H1 (cell line): ENCODE measurements at regions not wholly inside any gene's neighbourhood (a gene's known extent, or its start where the extent isn't known, plus 50 kb on each side); places are given as distances from the start of the nearest gene placed in this dataset.

Experiments used
- CTCF ChIA-PET: fragments of 300-600 bp; sonication (Branson Sonifier 250); formaldehyde crosslinking; loops from one replicate; lab custom pipeline; 2021; ENCODE audit not compliant: partially characterized antibody; lab: Charles Lee
- POLR2A ChIA-PET: fragments of 300-600 bp; sonication (Branson Sonifier 250); formaldehyde crosslinking; loops from one replicate; lab custom pipeline; 2021; ENCODE audit warnings: inconsistent platforms; ENCODE audit not compliant: partially characterized antibody; lab: Charles Lee
- DNase-seq, 2 experiments: peaks; one replicate each; pipeline versions ENCODE4 v3.0.0 to v3.0.0-alpha.2; 2010 to 2022; ENCODE audit warnings: low spot score in 2 of 2, low read depth in 1 of 2, mixed read lengths in 1 of 2
- FAIRE-seq: peaks from 2 replicates; lab custom pipeline; 2011; peaks lifted over from hg19 to GRCh38; lab: Jason Lieb, UNC
- H2AFZ ChIP-seq: 2 replicates; pipeline ENCODE4 v1.8.1; 2012; ENCODE audit warnings: low read length, inconsistent platforms
- H2AK5ac ChIP-seq: 2 replicates; pipeline ENCODE4 v1.6.1; 2013; ENCODE audit warnings: low read depth, low read length
- H2BK120ac ChIP-seq: replicated peaks from 2 replicates; pipeline ENCODE3; 2013; ENCODE audit warnings: low read depth, low read length, inconsistent platforms
- H2BK12ac ChIP-seq: 2 replicates; pipeline ENCODE4 v1.6.1; 2013; ENCODE audit warnings: low read depth, low read length
- H2BK15ac ChIP-seq: 2 replicates; pipeline ENCODE4 v1.6.1; 2013; ENCODE audit warnings: low read length
- H2BK20ac ChIP-seq: 2 replicates; pipeline ENCODE4 v1.6.1; 2013; ENCODE audit warnings: low read length
- H2BK5ac ChIP-seq: 2 replicates; pipeline ENCODE4 v1.6.1; 2013; ENCODE audit warnings: low read depth, low read length
- H3K14ac ChIP-seq: 2 replicates; pipeline ENCODE4 v1.6.1; 2013; ENCODE audit warnings: inconsistent platforms; ENCODE audit not compliant: insufficient read length
- H3K18ac ChIP-seq: 2 replicates; pipeline ENCODE4 v1.6.1; 2013; ENCODE audit warnings: low read length; ENCODE audit errors: extremely low read depth
- H3K23ac ChIP-seq: 2 replicates; pipeline ENCODE4 v1.6.1; 2013; ENCODE audit warnings: inconsistent platforms; ENCODE audit not compliant: insufficient read length
- H3K23me2 ChIP-seq: 2 replicates; pipeline ENCODE4 v1.6.1; 2013; ENCODE audit warnings: low read depth, low read length
- H3K27ac ChIP-seq: 2 replicates; pipeline ENCODE4 v1.6.1; 2011; ENCODE audit warnings: low read depth, low read length, inconsistent platforms
- H3K27me3 ChIP-seq, 4 experiments: replicated peaks in 1 of 4; 1 replicate in 1 of 4; 2 replicates in 3 of 4; pipeline versions ENCODE4 v1.6.1 to v1.8.1; 2011 to 2013; ENCODE audit warnings: low read length in 3 of 4, mild to moderate bottlenecking in 3 of 4, inconsistent platforms in 2 of 4, mixed read lengths in 2 of 4, moderate library complexity in 1 of 4; ENCODE audit not compliant: control insufficient read depth in 3 of 4, insufficient read depth in 3 of 4; ENCODE audit errors: extremely low read depth in 1 of 4
- H3K36me3 ChIP-seq, 4 experiments: 2 replicates each; pipeline versions ENCODE4 v1.6.1 to v1.8.1; 2011 to 2013; ENCODE audit warnings: mild to moderate bottlenecking in 4 of 4, low read length in 3 of 4, moderate library complexity in 2 of 4, control low read depth in 1 of 4, inconsistent platforms in 1 of 4; ENCODE audit not compliant: insufficient read depth in 4 of 4, control insufficient read depth in 2 of 4
- H3K4ac ChIP-seq: replicated peaks from 2 replicates; pipeline ENCODE3; 2013; ENCODE audit warnings: low read length, low read depth, mixed read lengths, inconsistent platforms; ENCODE audit not compliant: insufficient read length
- H3K4me1 ChIP-seq, 4 experiments: replicated peaks in 1 of 4; 1 replicate in 1 of 4; 2 replicates in 3 of 4; pipeline versions ENCODE4 v1.6.1 to v1.8.1; 2011 to 2013; ENCODE audit warnings: low read length in 3 of 4, inconsistent platforms in 2 of 4, mixed read lengths in 1 of 4; ENCODE audit not compliant: insufficient read depth in 4 of 4, control insufficient read depth in 3 of 4
- H3K4me2 ChIP-seq, 2 experiments: 2 replicates each; pipeline versions ENCODE4 v1.6.1 to v1.8.1; 2011 to 2013; ENCODE audit warnings: low read depth in 2 of 2, low read length in 2 of 2, control low read depth in 1 of 2, inconsistent platforms in 1 of 2, mild to moderate bottlenecking in 1 of 2; ENCODE audit not compliant: insufficient read depth in 1 of 2
- H3K4me3 ChIP-seq, 4 experiments: fragments of 200-600, 300-600 bp in 1 of 4; sonication (generic), shearing (Covaris generic), sonication (Bioruptor Twin) in 1 of 4; 2 replicates each; pipeline versions ENCODE4 v1.5.1 to v1.8.1; 2011 to 2016; ENCODE audit warnings: low read length in 4 of 4, low read depth in 3 of 4, control low read depth in 2 of 4, inconsistent platforms in 2 of 4, mild to moderate bottlenecking in 2 of 4, mixed read lengths in 1 of 4, moderate library complexity in 1 of 4; ENCODE audit not compliant: insufficient read depth in 2 of 4; ENCODE audit errors: extremely low read depth in 1 of 4
- H3K56ac ChIP-seq: replicated peaks from 2 replicates; pipeline ENCODE3; 2013; ENCODE audit warnings: low read depth, mild to moderate bottlenecking, mixed read lengths, low read length, inconsistent platforms; ENCODE audit not compliant: insufficient read length
- H3K79me1 ChIP-seq: 2 replicates; pipeline ENCODE4 v1.6.1; 2013; ENCODE audit warnings: low read depth, low read length, control low read depth
- H3K79me2 ChIP-seq, 2 experiments: 2 replicates each; pipeline versions ENCODE4 v1.6.1 to v1.8.1; 2012 to 2013; ENCODE audit warnings: low read length in 2 of 2, mild to moderate bottlenecking in 2 of 2, inconsistent platforms in 1 of 2; ENCODE audit not compliant: insufficient read depth in 2 of 2, control insufficient read depth in 1 of 2
- H3K9ac ChIP-seq, 4 experiments: replicated peaks in 1 of 4; 1 replicate in 1 of 4; 2 replicates in 3 of 4; pipeline versions ENCODE4 v1.6.1 to v1.8.1; 2011 to 2013; ENCODE audit warnings: low read depth in 3 of 4, low read length in 3 of 4, control low read depth in 2 of 4, mild to moderate bottlenecking in 2 of 4, moderate library complexity in 2 of 4, inconsistent platforms in 1 of 4; ENCODE audit errors: extremely low read depth in 1 of 4
- H3K9me3 ChIP-seq, 2 experiments: 2 replicates each; pipeline versions ENCODE4 v1.6.1 to v1.8.1; 2012 to 2013; ENCODE audit warnings: mild to moderate bottlenecking in 2 of 2, moderate library complexity in 2 of 2, control low read depth in 1 of 2, inconsistent platforms in 1 of 2, low read depth in 1 of 2, low read length in 1 of 2, mixed read lengths in 1 of 2; ENCODE audit not compliant: insufficient read depth in 2 of 2
- H4K20me1 ChIP-seq, 2 experiments: replicated peaks in 1 of 2; 2 replicates each; pipeline versions ENCODE3 to v1.8.1; 2011 to 2013; ENCODE audit warnings: inconsistent platforms in 2 of 2, low read length in 2 of 2, mild to moderate bottlenecking in 1 of 2; ENCODE audit not compliant: insufficient read depth in 2 of 2, control insufficient read depth in 1 of 2
- H4K5ac ChIP-seq: 2 replicates; pipeline ENCODE4 v1.6.1; 2013; ENCODE audit warnings: low read length, low read depth, mixed read lengths, inconsistent platforms; ENCODE audit not compliant: insufficient read length
- H4K8ac ChIP-seq: 2 replicates; pipeline ENCODE4 v1.8.0; 2013; ENCODE audit warnings: mild to moderate bottlenecking, moderate library complexity, low read length, inconsistent platforms; ENCODE audit not compliant: insufficient read depth; ENCODE audit errors: extremely low read depth
- H4K91ac ChIP-seq: replicated peaks from 2 replicates; pipeline ENCODE3; 2013; ENCODE audit warnings: low read length, mixed read lengths, inconsistent platforms; ENCODE audit not compliant: insufficient read length
- ASH2L ChIP-seq: fragments of 200-600, 300-600 bp; sonication (generic); IDR thresholded peaks from one replicate; pipeline ENCODE4 v1.7.1; 2017; ENCODE audit warnings: low read length
- CBX8 ChIP-seq: fragments of 300-800, 300-1000 bp; sonication (generic); IDR thresholded peaks from 2 replicates; pipeline ENCODE4 v1.7.1; 2016; ENCODE audit warnings: low read depth, low read length, borderline replicate concordance
- HDAC2 ChIP-seq, 2 experiments: fragments of 300-600 bp in 1 of 2; sonication (generic) in 1 of 2; IDR thresholded peaks; 2 replicates each; pipeline ENCODE4 v1.6.1; 2011 to 2012; ENCODE audit warnings: low read depth in 2 of 2, low read length in 2 of 2, mild to moderate bottlenecking in 2 of 2, moderate library complexity in 2 of 2, borderline replicate concordance in 1 of 2, inconsistent platforms in 1 of 2
- RAD21 ChIP-seq, 2 experiments: IDR thresholded peaks in 1 of 2; conservative IDR thresholded peaks in 1 of 2; 2 replicates each; pipeline ENCODE4 v1.6.1; 2011; ENCODE audit warnings: low read depth in 2 of 2, low read length in 2 of 2, improper control_type of control experiment in 1 of 2, inconsistent platforms in 1 of 2, mild to moderate bottlenecking in 1 of 2, moderate library complexity in 1 of 2
- TAF1 ChIP-seq: IDR thresholded peaks from 2 replicates; pipeline ENCODE4 v1.6.1; 2011; ENCODE audit warnings: mild to moderate bottlenecking, low read depth, low read length
- TBP ChIP-seq: IDR thresholded peaks from 2 replicates; pipeline ENCODE4 v1.6.1; 2011; ENCODE audit warnings: low read depth, low read length, improper control_type of control experiment
- WGBS, 2 experiments: shearing (Covaris generic) in 1 of 2; methylation state at CpG; one replicate each; pipeline versions ENCODE4 v1.1.6 to v1.1.7; 2013 to 2015; ENCODE audit warnings: low lambda C conversion rate in 2 of 2, mixed read lengths in 2 of 2, inconsistent platforms in 1 of 2, low coverage in 1 of 2, missing lambda C conversion rate in 1 of 2; ENCODE audit not compliant: insufficient replicate concordance in 2 of 2, insufficient coverage in 1 of 2, insufficient read length in 1 of 2; ENCODE audit errors: extremely low coverage in 1 of 2, missing lambda C conversion rate in 1 of 2; 5-methylcytosine and 5-hydroxymethylcytosine counted together

DNA sequence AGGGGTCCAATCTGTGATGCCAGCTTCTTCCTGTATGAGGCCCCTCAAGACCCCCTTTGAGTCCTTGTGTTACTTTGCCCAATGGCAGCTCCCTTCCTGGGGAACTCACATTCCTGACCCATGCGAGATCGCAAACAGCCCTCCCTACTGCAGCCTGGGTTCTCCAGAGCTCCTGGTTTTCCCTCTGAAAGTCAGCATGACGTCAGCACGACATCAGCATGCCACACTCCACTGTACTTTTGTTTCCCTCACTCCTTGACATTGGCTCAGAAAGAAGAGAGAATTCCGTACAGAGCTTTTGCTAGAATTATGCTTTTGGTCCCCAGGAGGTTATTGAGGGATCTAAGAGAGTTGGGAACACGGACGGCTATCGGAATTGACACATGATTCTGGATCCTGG, 168.1 kb upstream of the PIRT start:
- Histone ChIP-seq H4K8ac (no peak overlapping the region), H3K14ac (no peak overlapping the region), H2AK5ac (no peak overlapping the region), H3K27ac (no peak overlapping the region), H4K91ac (no peak overlapping the region), H2BK120ac (no peak overlapping the region), H3K79me1 (no peaks in the 10 kb centered on the region), H2BK5ac (no peak overlapping the region), H4K5ac (no peak overlapping the region), H3K79me2 (no peaks in the 10 kb centered on the region), H3K23me2 (no peaks in the 10 kb centered on the region), H3K36me3 (no peaks in the 10 kb centered on the region), H2AFZ (no peak overlapping the region), H3K56ac (no peak overlapping the region), H2BK20ac (no peak overlapping the region), H3K4me1 (no peaks in the 10 kb centered on the region), H3K4me2 (no peak overlapping the region), H3K9me3 (no peaks in the 10 kb centered on the region), H3K4ac (no peak overlapping the region), H3K4me3 (no peak overlapping the region), H3K23ac (no peak overlapping the region), H3K27me3 (no peaks in the 10 kb centered on the region), H4K20me1 (no peaks in the 10 kb centered on the region), H2BK12ac (no peak overlapping the region), H2BK15ac (no peak overlapping the region), H3K18ac (no peak overlapping the region), H3K9ac (no peak overlapping the region)
- no peak for FAIRE-seq
- WGBS, 2 experiments, result 88% methylated on average over 8 of the region's 8 CpGs; no CpG with 5 or more reads in 1 of the 2 experiments
- ChIA-PET POLR2A (no interaction called here), CTCF (no interaction called here)
- no peak for DNase-seq
- TF ChIP-seq HDAC2 (IDR thresholded peaks at IDR 0.05; ENCODE audit: borderline replicate concordance in 1 of 2, low read depth in 2 of 2, low read length in 2 of 2) (no peak), CBX8 (no peak), TBP (no peak), TAF1 (no peak), ASH2L (no peak), RAD21 (IDR thresholded peaks at IDR 0.05 in 1 of 2, conservative IDR thresholded peaks at IDR 0.05 in 1 of 2; ENCODE audit: low read depth in 2 of 2, low read length in 2 of 2) (no peak)
